HG02840 (cell line): ENCODE measurements at regions not wholly inside any gene's neighbourhood (a gene's known extent, or its start where the extent isn't known, plus 50 kb on each side); places are given as distances from the start of the nearest gene placed in this dataset.
"Not testable (repeated sequence)": the region's sequence is repeated elsewhere in the genome, so short reads cannot be mapped to it uniquely, and the experiment has no call there.

ENCODE experiments used
- ATAC-seq: cut with Tn5 transposase; IDR thresholded peaks from one replicate; pipeline ENCODE4 v1.9.1; 2021; ENCODE audit warnings: mild to moderate bottlenecking, moderate library complexity, moderate number of reproducible peaks; ENCODE audit not compliant: unreplicated experiment, low FRiP score

DNA sequence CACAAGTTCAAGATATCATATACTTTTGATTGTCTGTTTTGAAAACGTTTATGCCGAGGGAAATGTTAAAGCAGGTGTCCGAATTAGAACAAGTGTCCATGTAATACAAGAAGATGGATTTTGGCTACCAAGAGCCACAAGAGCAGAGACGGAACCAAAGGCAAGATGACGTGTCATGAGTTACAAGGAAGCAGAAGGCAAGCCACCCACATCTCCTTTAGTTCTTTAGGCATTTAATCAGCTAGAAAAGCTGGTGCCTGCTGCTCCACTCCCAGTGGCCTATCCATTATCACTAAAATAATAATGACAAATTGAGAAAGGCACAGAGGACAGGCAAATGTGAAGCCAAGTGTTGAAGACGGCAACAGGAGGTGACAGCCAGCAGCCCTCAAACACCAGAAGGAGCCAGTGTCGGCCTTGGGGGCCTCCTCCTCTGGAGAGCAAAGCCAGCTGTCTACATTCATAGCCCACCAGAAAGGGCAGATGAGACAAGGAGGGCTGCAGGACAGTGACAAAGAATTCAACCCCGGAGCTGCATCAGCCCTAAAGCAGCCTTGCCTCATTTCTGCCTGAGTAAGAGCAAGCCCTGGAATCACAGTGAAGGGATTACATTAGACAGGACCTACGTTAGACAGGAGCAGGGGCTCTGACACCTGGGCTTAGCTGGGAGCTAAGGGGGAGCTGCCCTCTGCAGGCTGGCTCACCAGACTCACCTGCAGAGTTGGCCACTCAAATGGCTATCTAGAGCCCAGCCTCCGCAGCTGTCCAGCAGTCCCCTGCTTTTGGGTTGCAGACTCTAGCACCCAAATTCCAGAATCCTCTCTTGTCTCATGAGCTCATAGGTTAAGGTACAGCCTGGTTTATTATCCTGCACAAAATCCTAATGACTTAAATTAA, 569.9 kb downstream of the UQCRFS1 start:
- ATAC-seq, result no peak

DNA sequence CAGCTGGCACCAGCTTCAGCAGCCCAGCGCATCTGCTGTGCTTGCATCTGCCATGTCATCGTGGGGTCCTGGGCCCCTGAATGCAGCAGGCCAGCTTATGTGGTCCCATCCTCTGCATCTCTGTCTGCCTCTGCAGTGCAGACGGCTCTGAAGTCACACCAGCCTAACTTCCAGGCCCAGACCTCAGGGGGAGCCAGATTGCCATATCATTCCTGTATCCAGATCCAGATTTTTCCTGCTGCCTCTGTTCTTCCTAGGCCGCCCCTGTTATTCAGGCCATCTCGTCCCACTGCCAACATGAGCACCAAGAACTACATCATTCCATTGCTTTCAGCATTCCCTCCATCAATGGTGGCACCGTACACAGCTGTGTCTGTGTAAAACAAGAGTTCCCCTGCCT, 571.6 kb downstream of the UQCRFS1 start:
- no peak for ATAC-seq

DNA sequence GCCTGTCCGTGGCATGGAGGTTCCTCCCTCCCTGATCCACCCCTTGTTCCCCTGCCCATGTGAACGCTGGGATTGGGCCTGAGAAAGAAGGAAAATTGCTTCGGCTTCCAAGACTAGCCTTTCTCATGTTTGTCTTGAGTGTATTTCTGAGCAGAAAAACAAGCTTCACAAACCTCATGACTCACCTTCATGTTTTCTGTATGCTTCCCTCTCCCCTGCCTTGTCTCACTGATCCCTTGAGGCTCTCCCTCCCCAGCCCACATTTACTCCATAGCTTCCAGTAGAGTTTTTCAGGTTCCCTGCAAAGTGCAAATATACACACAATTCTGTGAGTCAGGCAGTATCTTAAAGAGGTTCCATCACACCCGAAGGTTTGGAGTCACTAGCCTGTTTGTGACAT, 572.4 kb downstream of the UQCRFS1 start:
- no peak for ATAC-seq

DNA sequence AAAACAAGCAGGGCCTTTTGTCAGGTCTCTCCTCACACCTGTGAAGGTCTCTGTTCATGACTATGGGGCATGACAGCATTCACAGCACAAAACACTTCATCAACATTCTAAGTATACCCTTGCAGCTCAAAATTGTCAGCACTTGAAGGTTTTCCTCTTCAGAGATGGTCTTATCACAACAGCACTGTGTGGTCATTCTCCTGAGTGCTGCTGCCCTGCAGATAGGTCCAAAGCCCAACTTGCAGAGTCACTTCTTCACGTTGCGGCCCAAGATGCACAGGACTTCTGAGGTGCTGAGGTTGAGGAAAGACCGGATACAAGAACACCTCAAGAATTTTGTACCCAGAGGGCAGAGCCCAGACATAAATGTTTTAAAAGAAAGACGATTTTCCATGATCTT, 574.5 kb downstream of the UQCRFS1 start:
- no peak for ATAC-seq

DNA sequence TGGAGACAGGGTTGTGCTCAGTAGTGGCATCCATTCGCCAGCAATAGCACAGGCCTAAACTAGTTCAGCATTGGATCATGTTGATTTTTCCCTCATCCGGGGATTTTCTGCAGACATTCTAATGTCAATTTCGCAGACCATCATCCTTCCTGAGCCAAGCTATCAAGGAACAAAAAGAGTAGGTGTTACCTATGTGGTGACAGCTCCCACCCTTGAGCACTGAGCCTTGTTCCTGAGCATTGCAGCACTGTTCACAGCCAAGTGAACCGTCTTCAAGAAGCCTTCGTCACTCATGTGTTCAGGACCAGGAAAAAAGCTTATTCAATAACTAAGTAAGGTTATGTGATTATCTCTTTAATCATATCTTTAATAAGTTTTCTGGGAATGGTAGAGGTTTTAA, 576.2 kb downstream of the UQCRFS1 start:
- ATAC-seq, result no peak

DNA sequence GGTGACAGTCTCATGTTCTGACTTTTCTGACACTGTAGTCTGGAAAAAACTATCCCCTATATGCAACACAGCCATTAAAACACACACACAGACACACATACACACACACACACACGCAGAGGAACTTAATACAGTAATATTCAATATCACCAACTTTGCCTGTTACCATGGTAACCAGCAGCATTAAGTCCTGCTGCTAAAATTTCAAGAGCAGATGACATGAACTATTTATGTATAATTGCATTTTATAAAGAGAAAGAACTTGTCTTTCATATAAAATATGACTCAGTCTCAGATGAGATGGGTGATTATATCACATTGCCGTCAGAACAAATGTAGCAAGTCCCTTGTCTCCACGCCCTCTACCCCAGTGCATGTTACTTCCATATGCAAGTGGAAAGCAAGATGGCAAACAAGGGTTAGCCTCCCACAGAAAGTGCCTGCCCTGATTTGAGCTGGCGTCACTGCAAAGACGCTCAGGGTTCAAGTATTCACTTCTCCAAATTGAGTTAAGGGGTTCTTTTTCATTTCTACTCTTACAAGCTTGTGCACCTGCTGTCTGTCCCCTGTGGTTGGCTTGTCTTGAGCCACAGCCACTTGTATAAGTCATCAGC, 576.8 kb downstream of the UQCRFS1 start:
- ATAC-seq, result no peak

DNA sequence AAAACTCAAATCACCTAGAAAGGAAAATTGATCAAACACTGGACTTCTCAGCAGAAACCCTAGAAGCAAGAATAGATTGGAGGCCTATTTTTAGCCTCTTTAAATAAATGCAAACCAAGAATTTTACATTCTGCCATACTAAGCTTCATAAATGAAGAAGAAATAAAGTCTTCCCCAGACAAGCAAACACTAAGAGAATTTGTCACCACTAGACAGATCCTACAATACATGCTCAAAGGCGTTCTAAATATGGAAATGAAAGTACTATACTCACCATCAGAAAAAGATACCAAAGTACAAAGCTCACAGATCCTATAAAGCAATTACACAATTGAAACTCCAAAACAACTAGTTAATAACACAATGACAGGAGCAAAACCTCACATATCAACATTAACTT, 578.1 kb downstream of the UQCRFS1 start:
- no peak for ATAC-seq

DNA sequence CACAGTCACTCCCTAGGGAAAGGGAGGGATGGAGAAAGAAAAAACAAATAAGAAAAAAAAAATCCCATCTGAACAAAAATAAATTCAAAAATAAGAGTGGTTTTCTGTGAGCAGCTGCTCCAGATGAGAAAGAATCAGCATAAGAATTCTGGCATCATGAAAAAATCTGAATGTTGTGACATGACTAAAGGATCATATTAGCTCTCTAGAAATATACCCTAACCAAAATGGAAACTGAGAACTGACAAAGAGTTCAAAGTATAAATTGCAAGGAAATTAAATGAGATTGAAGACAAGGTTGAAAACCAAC, 579.0 kb downstream of the UQCRFS1 start:
- no peak for ATAC-seq

DNA sequence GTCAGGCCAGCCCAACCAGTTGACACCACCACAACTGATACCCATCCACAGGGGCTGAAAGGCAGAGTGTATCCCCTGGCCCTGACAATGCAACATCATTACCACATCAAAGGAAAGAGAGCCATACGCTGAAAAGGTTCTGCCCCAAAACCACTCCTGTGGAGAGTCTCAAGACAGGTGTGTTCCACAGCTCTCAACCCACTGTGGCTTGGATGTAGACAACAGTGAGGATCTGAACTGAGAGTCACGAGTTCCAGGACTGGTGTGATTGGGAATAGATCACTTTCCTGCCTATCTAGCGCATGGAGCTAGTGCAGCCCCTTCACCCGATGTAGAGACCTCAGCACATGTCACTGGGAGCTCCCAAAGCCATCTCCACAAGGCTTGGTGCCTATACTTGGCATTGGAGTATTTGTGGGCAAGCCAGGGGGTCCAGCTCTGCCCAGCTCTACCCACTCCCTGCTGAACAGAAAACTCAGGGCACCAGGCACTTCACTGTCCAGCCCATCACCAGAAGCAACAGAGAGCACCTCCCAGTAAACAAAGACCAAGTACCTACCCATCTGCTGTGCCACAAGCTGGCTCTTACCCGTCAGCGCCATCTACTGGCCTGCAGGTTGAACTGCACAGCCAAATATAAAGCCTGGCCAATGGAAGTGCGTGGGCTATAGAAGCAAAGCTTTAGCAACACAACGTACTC, 579.5 kb downstream of the UQCRFS1 start:
- no peak for ATAC-seq

DNA sequence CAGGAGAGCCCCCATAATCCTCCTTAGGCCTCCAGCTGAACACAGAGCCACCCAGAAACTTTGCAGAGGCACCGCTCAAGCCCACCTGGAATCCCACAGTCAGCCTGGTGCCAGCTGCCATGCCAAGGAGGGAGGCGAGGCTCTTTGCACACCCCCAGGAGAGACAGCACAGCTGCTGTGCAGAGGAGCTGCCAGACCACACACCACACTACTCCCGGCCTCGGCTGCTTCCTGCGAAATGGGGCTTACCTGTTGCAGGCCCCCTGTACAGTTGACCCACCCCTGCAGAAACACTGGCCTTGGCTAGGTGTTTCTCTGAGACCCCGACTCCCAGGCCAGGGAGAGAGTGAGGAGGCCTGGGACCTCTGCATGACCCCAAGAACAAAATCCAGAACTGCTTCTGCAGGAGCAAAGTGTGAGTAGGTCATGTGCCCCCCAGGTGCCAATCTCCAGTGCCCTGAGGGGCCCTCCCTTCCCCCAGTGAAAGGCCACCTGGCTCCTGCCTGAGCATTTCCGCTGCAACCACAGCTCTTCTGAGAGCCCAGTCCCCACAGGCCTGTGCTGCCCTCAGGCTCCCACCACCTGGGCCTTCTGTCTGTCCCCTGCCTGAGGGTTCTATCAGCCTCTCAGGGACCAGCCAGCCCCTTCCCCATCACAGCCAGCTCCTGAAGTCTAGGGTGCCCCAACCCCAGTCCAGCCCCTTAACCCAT, 580.4 kb downstream of the UQCRFS1 start:
- ATAC-seq, result no peak

DNA sequence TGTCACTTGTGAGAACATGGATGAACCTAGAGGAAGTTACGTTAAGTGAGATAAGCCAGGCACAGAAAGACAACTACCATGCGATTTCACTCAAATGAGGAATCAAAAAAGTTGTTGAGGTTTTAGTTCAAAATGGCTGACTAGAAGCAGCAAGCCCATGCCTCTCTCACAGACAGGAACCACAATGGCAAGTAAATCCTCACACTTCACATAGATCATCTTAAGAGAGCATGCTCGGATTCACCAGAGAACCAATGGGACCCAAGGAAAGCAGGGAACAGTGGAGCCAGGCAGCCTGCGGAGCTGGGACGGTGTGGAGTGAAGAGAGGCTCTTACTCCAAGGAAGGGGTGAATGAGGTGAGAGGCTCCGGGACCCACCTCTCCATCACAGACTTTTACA, 581.0 kb downstream of the UQCRFS1 start:
- ATAC-seq, result no peak

DNA sequence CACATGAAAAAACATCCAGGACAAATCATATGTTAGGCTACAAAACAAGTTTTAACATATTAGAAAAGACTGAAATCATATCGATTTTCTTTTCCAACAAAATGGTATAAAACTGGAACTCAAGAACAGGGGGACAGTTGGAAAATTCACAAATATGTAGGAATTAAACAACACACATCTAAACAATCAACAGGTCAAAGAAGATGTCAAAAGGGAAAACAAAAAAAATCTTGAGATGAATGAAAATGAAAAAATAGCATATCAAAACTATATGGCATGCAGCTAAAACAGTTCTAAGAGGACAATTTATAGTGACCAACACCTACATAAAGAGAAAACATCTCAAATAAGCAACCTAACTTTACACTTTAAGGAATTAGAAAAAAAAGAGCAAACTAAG, 585.3 kb downstream of the UQCRFS1 start:
- no peak for ATAC-seq

DNA sequence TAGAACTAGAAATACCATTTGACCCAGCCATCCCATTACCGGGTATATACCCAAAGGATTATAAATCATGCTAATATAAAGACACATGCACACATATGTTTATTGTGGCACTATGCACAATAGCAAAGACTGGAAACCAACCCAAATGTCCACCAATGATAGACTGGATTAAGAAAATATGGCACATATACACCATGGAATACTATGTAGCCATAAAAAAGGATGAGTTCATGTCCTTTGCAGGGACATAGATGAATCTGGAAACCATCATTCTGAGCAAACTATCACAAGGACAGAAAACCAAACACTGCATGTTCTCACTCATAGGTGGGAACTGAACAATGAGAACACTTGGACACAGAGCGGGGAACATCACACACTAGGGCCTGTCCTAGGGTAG, 586.5 kb downstream of the UQCRFS1 start:
- ATAC-seq, result not testable (repeated sequence)

DNA sequence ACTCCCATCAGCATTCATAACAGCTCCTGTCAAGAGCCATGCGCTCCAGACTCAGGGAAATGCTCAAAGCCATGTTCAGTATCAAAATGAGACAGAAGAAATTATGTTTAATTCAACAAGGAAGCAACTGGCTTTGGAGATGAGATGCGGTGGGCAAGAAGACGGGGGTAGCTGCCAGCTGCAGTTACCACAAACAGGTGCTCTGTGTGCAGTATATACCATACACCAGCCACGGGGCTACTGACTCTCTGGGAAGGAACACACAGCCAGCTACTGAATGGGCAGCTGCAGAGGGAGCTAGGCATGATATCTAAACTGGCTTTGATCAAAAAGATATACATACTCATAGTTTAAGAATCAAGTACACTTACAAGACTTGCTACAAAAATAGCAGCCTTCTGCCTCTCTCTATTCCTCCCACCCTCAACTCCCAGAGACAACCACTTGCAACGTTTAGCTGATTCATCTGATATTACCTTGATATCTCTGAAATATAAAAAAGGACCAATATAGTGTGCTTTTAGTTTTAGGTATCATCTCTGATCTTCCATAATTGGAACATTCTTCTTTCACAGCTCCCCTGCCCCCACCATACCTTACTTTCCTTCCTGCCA, 593.0 kb downstream of the UQCRFS1 start:
- ATAC-seq, result no peak

DNA sequence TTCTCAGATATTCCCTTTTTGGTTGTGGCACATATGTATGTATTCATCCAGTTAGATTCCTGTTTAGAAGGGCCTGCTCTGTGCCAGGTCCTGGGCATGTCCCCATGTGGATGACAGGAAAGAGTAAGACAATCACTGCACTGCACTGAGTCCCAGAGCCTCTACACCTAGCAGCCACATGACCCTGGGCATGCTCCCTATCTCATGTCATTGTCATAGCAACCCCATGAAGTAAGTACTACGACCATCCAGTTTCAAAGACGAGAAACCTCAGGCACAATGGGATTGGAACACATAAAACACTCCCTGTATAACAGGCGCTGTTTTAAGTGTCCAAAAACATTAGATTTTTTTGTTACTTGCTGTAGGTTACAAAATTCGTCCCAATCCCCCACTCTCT, 594.4 kb downstream of the UQCRFS1 start:
- no peak for ATAC-seq

DNA sequence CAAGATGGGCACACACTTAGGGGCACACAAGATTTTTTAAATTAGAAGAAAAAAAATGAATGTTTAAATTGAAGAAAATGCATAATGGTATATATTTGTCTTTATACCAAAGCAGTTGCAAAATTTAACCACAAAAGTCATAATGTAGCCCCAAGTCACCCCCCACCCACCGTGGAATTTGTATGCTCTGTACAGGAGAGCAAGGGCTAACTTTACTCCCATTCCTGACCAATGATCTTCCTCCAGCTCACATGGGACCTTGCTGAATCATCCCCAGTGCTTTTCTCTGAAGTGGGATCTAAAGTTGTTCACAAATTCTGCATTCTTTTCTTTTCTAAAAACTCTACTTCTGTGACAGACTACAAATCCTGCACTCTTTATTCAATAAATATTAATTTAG, 597.0 kb downstream of the UQCRFS1 start:
- no peak for ATAC-seq

DNA sequence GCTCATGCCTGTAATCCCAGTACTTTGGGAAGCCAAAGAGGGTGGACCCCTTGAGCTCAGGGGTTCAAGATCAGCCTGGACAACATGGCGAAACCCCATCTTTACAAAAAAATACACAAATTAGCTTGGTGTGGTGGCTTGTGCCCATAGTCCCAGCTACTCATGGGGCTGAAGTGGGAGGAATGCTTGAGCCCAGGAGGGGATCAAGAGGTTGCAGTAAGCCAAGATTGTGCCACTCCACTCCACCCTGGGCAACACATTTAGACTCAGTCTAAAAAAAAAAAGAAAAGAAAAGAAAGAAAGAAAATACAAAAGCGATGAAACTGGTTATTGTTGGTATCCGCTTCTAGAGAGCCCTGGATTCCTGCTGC, 597.4 kb downstream of the UQCRFS1 start:
- ATAC-seq, result no peak

DNA sequence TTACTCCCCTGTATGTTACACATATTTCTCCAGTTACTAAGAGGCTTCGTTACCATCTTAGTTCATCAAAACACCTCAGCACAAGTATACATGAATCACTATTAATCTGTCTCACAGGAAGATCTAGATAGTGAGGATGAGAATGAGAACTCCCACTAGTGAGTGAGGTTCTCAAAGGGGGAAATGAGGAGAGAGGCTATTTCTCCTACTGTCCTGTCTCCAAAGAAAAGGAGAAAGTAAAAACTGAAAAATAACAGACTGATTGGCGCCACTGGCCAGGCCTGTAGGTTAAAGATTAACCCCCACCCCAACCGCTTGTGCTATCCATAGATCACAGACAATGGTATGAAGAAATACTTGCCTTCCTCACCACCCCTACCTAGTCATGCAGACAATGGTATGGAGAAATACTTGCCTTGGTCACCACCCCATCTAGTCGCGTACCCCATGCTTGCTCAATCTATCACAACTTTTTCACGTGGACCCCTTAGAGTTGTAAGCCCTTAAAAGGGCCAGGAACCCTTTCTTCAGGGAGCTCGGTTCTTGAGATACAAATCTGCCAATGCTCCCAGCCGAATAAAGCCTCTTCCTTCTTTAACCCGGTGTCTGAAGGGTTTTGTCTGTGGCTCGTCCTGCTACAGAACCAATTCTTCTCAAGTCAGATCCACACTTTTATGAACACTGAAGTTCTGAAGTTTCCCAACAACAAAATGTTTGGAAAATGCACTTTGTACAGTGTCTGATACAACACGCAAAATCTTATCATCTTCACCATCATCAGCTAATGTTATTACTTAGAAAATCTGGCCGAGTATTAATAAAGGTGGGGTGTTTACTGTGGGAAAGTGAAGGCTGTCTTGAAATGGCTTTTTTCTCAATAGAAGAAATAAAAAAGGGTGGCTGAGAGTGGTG, 598.1 kb downstream of the UQCRFS1 start:
- ATAC-seq, result no peak

DNA sequence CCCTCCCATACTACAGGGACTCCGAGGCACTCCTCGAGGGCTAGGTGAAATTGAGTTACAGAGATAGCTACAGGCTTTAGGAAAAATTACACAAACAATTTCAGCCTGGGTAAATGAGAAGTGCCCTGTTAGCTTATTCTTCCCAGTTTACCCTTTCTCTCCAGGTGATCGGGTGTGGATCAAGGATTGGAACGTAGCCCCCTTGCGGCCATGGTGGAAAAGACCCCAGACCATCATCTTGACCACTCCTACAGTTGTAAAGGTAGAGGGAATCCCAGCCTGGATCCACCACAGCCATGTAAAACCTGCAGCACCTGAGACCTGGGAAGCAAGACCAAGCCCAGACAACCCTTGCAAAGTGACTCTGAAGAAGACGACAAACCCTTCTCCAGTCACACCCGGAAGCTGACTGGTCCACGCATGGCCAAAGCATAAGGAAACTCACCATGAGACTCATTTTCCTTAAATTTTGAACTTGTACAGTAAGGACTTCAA, 600.6 kb downstream of the UQCRFS1 start:
- no peak for ATAC-seq
